HL-60 (cell line): ENCODE measurements at regions not wholly inside any gene's neighbourhood (a gene's known extent, or its start where the extent isn't known, plus 50 kb on each side); places are given as distances from the start of the nearest gene placed in this dataset.

Experiments
- POLR2AphosphoS5 ChIP-seq: IDR thresholded peaks from 2 replicates; pipeline ENCODE4 v1.6.1; 2012; ENCODE audit warnings: low read depth
- TF ChIP-seq, protein P1 (sequence below): IDR thresholded peaks from one replicate; pipeline ENCODE4 v1.5.1; 2011; ENCODE audit warnings: low read length, control low read depth, inconsistent platforms; ENCODE audit not compliant: insufficient read depth
- TF ChIP-seq, protein P2 (sequence below): IDR thresholded peaks from 2 replicates; pipeline ENCODE4 v1.6.1; 2012; ENCODE audit warnings: low read depth; ENCODE audit not compliant: insufficient replicate concordance

DNA sequence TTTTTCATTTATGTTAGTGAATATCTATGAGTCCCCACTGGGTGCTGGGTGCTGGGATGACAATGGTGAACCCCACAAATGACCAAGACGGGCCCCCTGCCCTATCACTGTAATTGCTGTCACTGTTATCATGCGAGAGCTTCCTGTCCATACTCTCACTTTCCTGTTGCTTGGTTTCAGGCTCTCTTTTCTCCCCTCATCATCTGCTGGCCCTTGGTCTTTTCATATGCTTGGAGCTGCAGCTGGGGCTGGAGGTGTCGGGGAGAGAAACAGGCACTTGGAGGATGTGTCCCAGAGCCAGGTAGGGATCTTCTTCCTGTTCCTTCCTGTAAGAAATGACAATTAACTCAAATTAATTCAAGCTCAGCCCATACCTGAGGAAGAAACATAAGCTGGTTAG, 348.0 kb downstream of the PTPRU start:
- TF ChIP-seq, protein P1, sequence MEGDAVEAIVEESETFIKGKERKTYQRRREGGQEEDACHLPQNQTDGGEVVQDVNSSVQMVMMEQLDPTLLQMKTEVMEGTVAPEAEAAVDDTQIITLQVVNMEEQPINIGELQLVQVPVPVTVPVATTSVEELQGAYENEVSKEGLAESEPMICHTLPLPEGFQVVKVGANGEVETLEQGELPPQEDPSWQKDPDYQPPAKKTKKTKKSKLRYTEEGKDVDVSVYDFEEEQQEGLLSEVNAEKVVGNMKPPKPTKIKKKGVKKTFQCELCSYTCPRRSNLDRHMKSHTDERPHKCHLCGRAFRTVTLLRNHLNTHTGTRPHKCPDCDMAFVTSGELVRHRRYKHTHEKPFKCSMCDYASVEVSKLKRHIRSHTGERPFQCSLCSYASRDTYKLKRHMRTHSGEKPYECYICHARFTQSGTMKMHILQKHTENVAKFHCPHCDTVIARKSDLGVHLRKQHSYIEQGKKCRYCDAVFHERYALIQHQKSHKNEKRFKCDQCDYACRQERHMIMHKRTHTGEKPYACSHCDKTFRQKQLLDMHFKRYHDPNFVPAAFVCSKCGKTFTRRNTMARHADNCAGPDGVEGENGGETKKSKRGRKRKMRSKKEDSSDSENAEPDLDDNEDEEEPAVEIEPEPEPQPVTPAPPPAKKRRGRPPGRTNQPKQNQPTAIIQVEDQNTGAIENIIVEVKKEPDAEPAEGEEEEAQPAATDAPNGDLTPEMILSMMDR, result no peak
- TF ChIP-seq POLR2AphosphoS5, result no peak
- TF ChIP-seq, protein P2, sequence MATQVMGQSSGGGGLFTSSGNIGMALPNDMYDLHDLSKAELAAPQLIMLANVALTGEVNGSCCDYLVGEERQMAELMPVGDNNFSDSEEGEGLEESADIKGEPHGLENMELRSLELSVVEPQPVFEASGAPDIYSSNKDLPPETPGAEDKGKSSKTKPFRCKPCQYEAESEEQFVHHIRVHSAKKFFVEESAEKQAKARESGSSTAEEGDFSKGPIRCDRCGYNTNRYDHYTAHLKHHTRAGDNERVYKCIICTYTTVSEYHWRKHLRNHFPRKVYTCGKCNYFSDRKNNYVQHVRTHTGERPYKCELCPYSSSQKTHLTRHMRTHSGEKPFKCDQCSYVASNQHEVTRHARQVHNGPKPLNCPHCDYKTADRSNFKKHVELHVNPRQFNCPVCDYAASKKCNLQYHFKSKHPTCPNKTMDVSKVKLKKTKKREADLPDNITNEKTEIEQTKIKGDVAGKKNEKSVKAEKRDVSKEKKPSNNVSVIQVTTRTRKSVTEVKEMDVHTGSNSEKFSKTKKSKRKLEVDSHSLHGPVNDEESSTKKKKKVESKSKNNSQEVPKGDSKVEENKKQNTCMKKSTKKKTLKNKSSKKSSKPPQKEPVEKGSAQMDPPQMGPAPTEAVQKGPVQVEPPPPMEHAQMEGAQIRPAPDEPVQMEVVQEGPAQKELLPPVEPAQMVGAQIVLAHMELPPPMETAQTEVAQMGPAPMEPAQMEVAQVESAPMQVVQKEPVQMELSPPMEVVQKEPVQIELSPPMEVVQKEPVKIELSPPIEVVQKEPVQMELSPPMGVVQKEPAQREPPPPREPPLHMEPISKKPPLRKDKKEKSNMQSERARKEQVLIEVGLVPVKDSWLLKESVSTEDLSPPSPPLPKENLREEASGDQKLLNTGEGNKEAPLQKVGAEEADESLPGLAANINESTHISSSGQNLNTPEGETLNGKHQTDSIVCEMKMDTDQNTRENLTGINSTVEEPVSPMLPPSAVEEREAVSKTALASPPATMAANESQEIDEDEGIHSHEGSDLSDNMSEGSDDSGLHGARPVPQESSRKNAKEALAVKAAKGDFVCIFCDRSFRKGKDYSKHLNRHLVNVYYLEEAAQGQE, result no peak
